ENCODE measurements at regions not wholly inside any gene's neighbourhood (a gene's known extent, or its start where the extent isn't known, plus 50 kb on each side); places are given as distances from the start of the nearest gene placed in this dataset.
"Not testable (repeated sequence)": the region's sequence is repeated elsewhere in the genome, so short reads cannot be mapped to it uniquely, and the experiment has no call there.

DNA sequence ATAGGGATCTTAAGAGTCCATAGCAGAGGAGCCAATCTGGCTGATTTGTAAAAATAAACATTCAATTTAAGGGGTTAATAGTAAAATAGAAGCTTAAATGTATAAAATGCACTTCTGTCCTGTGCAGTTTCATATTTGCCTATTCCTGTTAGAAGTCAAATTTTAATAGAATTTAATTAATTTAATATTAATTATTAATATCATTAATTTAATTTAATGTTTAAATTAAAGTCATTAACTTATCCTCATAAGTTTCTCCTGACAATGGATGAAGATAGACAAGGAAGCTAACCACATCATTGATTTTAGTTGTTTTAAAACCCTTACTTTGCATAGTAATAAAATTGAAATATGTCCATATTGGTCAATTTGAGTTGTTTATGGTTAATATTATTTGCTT, 1096.2 kb upstream of the EPHA6 start:
- no peak for DNase-seq

GRCh38 chr3:95719481-95719880, 1094.9 kb upstream of the EPHA6 start:
- no peak for DNase-seq

DNA sequence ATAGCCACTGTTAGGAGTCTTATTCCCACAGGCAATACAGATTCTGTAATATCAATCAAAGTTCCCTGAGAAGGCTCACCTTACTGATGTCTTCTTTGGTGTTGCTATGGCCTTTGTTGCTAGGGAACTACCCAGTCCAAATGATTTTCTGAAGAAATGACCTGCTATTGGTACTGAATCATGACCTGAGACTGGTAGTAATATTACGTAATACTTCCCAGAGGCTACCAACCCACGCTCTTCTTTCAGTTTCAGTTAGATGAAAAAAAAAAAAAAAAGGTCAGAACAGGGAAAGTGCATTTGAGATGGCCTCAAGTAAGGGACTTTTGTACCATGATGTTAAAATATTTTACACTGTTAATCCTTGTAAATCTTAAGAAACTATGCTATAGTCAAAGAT, 1092.5 kb upstream of the EPHA6 start:
- peak; percentile 68 for DNase-seq

DNA sequence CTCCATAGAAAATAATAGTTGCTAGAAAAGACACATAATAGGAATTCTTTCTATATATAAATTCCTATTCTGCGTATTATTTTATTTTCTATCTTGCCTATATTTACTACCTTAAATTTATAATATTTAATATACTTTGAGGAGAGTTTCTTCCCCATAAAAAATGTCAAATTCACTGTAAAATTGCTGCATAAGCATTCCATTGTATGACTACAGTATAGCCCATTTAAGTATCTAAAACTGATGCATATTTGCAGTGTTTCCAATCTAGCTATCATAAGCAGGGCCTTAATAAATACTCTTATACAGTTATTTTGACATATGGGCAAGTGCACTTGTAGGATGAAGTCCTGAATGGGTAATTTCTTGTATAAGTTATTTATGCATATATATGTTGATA, 1088.6 kb upstream of the EPHA6 start:
- no peak for DNase-seq

- DNase-seq: no peak
Measured at GRCh38 chr3:95731753-95732152, 1082.6 kb upstream of the EPHA6 start.

GRCh38 chr3:95733336-95733735, 1081.1 kb upstream of the EPHA6 start:
- DNase-seq: no peak

GRCh38 chr3:95738045-95738444, 1076.3 kb upstream of the EPHA6 start:
- DNase-seq: no peak

GRCh38 chr3:95744896-95745295, 1069.5 kb upstream of the EPHA6 start:
- not testable (repeated sequence) for DNase-seq

DNA sequence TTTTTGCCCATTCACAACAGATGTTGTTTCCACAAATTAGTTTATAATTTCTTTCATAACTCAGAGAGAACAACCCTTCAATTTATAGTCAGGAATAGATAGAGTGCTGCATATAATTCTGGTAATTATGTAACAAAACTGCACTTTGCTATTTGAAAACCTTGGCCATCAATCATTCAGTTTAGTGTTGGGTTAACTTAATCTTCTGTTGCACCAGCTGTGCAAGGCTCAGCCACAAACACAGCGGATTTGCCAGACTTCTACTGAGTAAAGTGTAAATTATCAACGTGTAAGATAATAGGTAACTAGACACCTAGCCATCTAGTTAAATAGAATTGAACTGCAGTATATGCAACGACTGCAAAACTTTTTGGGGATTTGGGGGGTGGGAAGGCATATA, 1064.3 kb upstream of the EPHA6 start:
- no peak for DNase-seq

GRCh38 chr3:95751509-95751908, 1062.9 kb upstream of the EPHA6 start:
- DNase-seq: no peak

DNA sequence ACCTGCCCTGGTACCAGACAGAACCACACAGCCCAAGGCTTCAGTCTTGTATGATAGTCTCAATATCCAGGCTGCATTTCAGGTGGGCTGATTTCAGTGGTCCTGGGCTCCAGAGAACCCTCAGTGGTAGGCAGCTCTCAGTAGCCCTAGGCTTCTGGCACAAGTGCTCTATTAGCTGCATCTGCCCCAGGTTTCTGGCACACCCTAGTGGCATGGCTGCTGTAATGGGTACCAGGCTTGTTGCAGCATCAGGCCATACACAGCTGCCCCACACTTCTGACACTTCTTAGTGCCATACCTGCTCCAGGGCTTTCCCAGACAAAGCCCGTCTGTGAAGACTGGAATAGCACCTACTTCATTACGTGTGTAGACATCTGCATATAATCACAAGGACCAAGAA, 1062.2 kb upstream of the EPHA6 start:
- no peak for DNase-seq

DNA sequence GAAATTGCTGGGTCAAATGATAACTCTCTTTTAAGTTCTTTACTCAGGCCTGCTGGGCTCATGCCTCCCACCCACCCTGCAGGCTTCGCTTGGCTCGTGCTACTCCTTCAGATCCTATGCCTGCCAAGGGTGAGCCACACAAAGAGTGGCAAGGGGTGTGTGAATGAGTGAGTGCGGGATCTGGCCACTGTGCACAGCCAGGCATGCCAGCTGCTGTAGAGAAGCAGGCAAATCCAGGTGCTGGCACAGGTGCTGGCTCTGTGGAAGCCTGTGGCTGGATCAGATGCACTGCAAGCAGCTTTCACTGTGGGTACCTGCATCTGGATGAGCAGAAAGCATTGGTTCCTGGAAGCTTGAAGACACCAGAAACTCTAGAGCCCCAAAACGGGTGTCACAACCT, 1055.7 kb upstream of the EPHA6 start:
- DNase-seq: no peak

- DNase-seq: no peak
Measured at GRCh38 chr3:95759614-95760301, 1054.6 kb upstream of the EPHA6 start.

DNA sequence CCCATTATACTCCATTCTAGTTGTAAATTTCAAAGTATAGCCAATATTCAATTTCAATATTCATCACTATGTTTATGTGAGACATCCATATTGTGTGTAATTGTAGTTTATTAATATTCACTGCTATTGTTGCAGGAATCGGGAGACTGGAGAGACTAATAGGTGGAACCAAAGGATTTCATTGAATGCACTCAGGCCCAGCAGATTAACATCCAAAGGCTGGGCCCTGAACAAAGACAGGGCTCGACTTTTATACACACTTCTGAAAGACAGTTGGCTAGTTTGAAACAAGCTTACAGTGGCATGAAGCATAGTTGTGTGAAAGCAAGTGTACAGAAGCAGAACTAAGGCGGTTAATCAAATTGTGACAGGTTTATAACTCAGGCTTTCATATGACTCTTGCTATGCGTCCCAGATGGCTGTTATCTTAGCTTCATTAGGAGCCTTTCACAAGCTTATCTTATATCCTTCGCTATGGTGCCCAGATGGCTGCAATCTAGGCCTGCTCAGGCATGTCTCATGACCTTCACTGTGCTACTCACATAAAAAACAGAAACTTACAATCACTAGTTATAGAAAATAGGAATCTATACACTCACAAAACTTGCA, 1038.8 kb upstream of the EPHA6 start:
- DNase-seq: no peak

GRCh38 chr3:95781598-95781997, 1032.8 kb upstream of the EPHA6 start:
- no peak for DNase-seq

- no peak for DNase-seq
Measured at GRCh38 chr3:95789111-95789510, 1025.3 kb upstream of the EPHA6 start.

DNA sequence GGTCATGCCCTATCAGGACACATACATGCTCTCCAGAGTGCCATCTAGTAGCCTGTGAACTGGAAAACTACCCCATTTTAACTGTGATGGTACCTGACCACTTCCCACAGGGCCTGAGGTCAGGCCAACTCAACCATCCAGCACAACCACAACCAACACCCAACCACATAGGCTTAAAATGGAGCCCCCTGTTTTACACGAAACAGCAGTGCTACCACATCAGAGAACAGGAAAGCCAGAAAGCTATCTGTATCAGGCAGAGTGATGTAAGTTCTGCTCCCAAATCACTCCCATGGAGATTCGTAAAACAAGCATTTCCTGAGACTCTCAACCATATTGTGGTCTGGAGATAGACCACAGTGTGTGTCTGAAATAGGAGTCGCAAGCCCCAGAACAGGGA, 1017.3 kb upstream of the EPHA6 start:
- no peak for DNase-seq

- DNase-seq: no peak
Measured at GRCh38 chr3:95798628-95799027, 1015.8 kb upstream of the EPHA6 start.

- DNase-seq: no peak
Measured at GRCh38 chr3:95810462-95810861, 1003.9 kb upstream of the EPHA6 start.

- no peak for DNase-seq
Measured at GRCh38 chr3:95813244-95813643, 1001.1 kb upstream of the EPHA6 start.

GRCh38 chr3:95815828-95816227, 998.6 kb upstream of the EPHA6 start:
- no peak for DNase-seq

DNA sequence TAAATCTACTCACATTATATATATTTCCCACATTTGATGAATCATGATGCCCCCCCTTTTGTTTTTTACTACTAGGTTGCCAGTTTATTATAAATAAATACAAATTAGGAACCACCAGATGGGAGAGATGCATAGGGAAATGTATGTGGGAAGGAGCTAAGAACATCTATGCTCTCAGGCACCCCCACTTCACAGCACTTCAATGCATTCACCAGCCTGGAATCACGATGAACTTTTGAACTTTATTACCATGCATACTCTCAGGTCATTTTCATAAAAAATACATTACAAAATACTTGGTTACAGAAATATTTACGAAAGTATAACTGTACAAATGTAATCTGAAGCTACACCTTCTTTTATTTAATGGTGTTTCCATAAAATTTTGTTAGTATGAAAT, 988.0 kb upstream of the EPHA6 start:
- DNase-seq: no peak

DNA sequence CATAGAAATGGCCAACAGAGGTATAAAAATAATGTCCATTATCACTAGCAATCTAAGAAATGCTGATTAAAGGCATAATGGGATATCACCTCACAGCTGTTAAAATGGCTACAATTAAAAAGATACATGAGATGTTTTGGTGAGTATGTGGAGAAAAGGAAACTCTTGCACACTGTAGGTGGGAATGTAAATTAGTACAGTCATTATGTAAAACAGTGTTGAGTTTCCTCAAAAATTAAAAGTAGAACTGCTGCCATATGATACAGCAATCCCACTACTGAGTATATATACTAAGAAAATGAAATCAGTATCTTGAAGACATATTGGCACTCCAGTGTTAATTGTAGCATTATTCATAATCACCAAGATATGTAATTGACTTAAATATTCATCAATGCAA, 982.2 kb upstream of the EPHA6 start:
- no peak for DNase-seq

DNA sequence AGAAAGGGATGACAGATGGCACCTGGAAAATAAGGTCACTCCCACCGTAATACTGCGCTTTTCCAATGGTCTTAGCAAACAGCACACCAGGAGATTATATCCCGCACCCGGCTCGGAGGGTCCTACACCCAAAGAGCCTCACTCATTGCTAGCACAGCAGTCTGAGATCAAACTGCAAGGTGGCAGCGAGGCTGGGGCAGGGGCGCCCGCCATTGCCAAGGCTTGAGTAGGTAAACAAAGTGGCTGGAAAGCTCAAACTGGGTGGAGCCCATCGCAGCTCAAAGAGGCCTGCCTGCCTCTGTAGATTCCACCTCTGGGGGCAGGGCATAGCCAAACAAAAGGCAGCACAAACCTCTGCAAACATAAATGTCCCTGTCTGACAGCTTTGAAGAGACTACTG, 953.8 kb upstream of the EPHA6 start:
- DNase-seq: not testable (repeated sequence)

GRCh38 chr3:95883801-95884200, 930.6 kb upstream of the EPHA6 start:
- DNase-seq: no peak
